ENCODE measurements at regions not wholly inside any gene's neighbourhood (a gene's known extent, or its start where the extent isn't known, plus 50 kb on each side); places are given as distances from the start of the nearest gene placed in this dataset.

GRCh38 chr2:226020956-226021355 is 621.4 kb downstream of the NYAP2 start:
- DNase-seq (no peak), ATAC-seq (no peak)
- intact Hi-C loops (cut with micrococcal nuclease), result no loop called here

- DNase-seq (no peak), ATAC-seq (no peak)
- intact Hi-C loops (cut with micrococcal nuclease), result no loop called here
Observed at GRCh38 chr2:226020176-226020575, 620.7 kb downstream of the NYAP2 start.

GRCh38 chr2:226018641-226019040 is 619.1 kb downstream of the NYAP2 start:
- no peak for ATAC-seq
- no peak for DNase-seq
- intact Hi-C loops (cut with micrococcal nuclease), result no loop called here

GRCh38 chr2:226017537-226017936 is 618.0 kb downstream of the NYAP2 start:
- DNase-seq (no peak), ATAC-seq (no peak)
- intact Hi-C loops (cut with micrococcal nuclease), result no loop called here

GRCh38 chr2:226017107-226017506 is 617.6 kb downstream of the NYAP2 start:
- DNase-seq, result no peak
- intact Hi-C loops (cut with micrococcal nuclease), result no loop called here
- ATAC-seq, result no peak

GRCh38 chr2:226011716-226012450 is 612.4 kb downstream of the NYAP2 start:
- intact Hi-C loops (cut with micrococcal nuclease), result no loop called here
- DNase-seq, result no peak
- no peak for ATAC-seq

GRCh38 chr2:226002438-226002837 is 602.9 kb downstream of the NYAP2 start:
- ATAC-seq (peak; percentile 92), DNase-seq (peak; percentile 35)
- intact Hi-C loops (cut with micrococcal nuclease), result no loop called here

- intact Hi-C loops (cut with micrococcal nuclease), result no loop called here
- no peak for ATAC-seq
- no peak for DNase-seq
Observed at GRCh38 chr2:226001716-226002115, 602.2 kb downstream of the NYAP2 start.

GRCh38 chr2:225999692-226000091 is 600.2 kb downstream of the NYAP2 start:
- ATAC-seq, result no peak
- intact Hi-C loops (cut with micrococcal nuclease), result no loop called here
- DNase-seq, result no peak

- ATAC-seq (no peak), DNase-seq (no peak)
- intact Hi-C loops (cut with micrococcal nuclease), result no loop called here
Observed at GRCh38 chr2:225998653-225999052, 599.1 kb downstream of the NYAP2 start.

- ATAC-seq, result no peak
- intact Hi-C loops (cut with micrococcal nuclease), result no loop called here
Observed at GRCh38 chr2:225998116-225998515, 598.6 kb downstream of the NYAP2 start.

GRCh38 chr2:225996462-225996828 is 596.9 kb downstream of the NYAP2 start:
- DNase-seq (no peak), ATAC-seq (no peak)
- intact Hi-C loops (cut with micrococcal nuclease), result no loop called here

More at GRCh38 chr2:225998116-225998515, 598.6 kb downstream of the NYAP2 start:
- no peak for DNase-seq

GRCh38 chr2:225995796-225996461 is 596.4 kb downstream of the NYAP2 start:
- ATAC-seq, result peak; percentile 63
- no peak for DNase-seq
- intact Hi-C loops (cut with micrococcal nuclease), result no loop called here

GRCh38 chr2:225994748-225995405 is 595.4 kb downstream of the NYAP2 start:
- ATAC-seq (no peak), DNase-seq (no peak)
- intact Hi-C loops (cut with micrococcal nuclease), result no loop called here

GRCh38 chr2:225993430-225993829 is 593.9 kb downstream of the NYAP2 start:
- DNase-seq (no peak), ATAC-seq (no peak)
- intact Hi-C loops (cut with micrococcal nuclease), result no loop called here

GRCh38 chr2:225989809-225990208 is 590.3 kb downstream of the NYAP2 start:
- no peak for DNase-seq
- intact Hi-C loops (cut with micrococcal nuclease), result no loop called here
- no peak for ATAC-seq

GRCh38 chr2:225980372-225980771 is 580.9 kb downstream of the NYAP2 start:
- ATAC-seq, result no peak

GRCh38 chr2:225971433-225971832 is 571.9 kb downstream of the NYAP2 start:
- ATAC-seq (no peak), DNase-seq (no peak)
- intact Hi-C loops (cut with micrococcal nuclease), result no loop called here

More at GRCh38 chr2:225980372-225980771, 580.9 kb downstream of the NYAP2 start:
- intact Hi-C loops (cut with micrococcal nuclease), result no loop called here
- DNase-seq, result no peak

GRCh38 chr2:225948903-225949302 is 549.4 kb downstream of the NYAP2 start:
- no peak for DNase-seq
- ATAC-seq, result no peak
- intact Hi-C loops (cut with micrococcal nuclease), result no loop called here

GRCh38 chr2:225938991-225939390 is 539.5 kb downstream of the NYAP2 start:
- ATAC-seq, result no peak

More at GRCh38 chr2:225938991-225939390, 539.5 kb downstream of the NYAP2 start:
- DNase-seq, result no peak
- intact Hi-C loops (cut with micrococcal nuclease), result no loop called here
